KBM-7 (cell line): ENCODE measurements at regions not wholly inside any gene's neighbourhood (a gene's known extent, or its start where the extent isn't known, plus 50 kb on each side); places are given as distances from the start of the nearest gene placed in this dataset.
"Not testable (repeated sequence)": the region's sequence is repeated elsewhere in the genome, so short reads cannot be mapped to it uniquely, and the experiment has no call there.

Experiments used
- DNase-seq: peaks from one replicate; pipeline ENCODE4 v3.0.0-alpha.2; 2015
- in situ Hi-C: fragments of 300-500 bp; cut with MboI; formaldehyde crosslinking; loops from 2 replicates; pipeline ENCODE4 v1.14.3; 2020; ENCODE audit warnings: low sequenced_read_pairs, low pct_unique_long_range_greater_than_20kb, mixed read lengths

DNA sequence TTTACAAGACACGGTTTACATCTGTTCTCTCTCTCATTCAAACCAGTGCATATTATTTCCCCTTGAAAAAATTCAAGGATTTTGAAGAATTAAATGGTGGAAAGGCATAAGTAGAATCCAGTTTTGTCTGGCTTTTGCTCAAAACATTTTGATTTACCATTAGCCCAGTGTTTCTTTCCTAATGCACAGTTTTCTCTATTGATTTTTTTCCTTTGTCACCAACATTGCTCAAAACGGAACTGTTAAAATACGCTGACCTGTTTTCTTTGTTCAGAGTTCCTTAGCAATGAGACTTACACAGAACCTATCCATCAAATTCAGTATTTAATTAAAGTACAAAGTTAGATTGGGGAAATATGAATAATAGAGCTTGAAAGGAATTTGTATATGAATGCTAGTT is 162.4 kb downstream of the S1PR1 start:
- DNase-seq, result no peak
- in situ Hi-C loops, result no loop called here

DNA sequence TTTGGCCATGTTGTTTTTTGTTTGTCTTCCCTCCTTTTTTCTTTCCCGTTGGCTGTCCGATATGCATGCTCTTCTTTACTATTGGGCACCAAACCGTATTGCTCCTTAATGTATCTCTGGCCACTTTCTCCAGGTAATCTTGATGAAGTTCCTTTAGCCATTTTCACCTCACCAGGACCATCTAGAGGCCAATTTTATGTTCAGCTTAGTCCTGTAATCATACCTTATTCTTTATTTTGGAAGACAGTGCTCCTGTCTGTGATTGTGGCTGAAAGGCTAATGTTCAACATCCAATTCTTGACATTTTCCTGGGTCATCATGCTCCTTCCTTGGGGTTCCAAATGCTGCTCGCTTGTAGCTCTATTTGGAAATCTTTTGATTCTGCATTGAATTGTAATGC is 169.5 kb downstream of the S1PR1 start:
- in situ Hi-C loops, result no loop called here

DNA sequence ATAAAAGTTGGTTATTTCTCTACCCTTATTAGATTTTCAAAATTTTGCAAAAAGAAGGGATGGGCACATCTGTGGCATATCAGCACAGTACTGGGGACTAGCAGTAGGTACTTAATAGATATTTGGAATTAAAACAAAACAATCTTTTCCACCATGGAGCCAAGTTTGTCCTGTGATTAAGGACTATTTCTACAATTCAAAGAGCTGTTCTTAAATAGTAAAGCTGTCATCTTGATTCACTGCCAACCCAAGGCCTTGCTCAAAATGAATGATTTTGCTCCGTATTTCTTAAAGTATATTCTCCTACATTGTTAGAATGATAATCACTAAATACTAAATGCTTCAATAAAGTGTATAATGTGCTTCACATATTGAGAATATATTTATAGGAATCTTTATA is 169.9 kb downstream of the S1PR1 start:
- DNase-seq, result no peak
- in situ Hi-C loops, result no loop called here

More for the DNA sequence above, 169.5 kb downstream of the S1PR1 start:
- no peak for DNase-seq

DNA sequence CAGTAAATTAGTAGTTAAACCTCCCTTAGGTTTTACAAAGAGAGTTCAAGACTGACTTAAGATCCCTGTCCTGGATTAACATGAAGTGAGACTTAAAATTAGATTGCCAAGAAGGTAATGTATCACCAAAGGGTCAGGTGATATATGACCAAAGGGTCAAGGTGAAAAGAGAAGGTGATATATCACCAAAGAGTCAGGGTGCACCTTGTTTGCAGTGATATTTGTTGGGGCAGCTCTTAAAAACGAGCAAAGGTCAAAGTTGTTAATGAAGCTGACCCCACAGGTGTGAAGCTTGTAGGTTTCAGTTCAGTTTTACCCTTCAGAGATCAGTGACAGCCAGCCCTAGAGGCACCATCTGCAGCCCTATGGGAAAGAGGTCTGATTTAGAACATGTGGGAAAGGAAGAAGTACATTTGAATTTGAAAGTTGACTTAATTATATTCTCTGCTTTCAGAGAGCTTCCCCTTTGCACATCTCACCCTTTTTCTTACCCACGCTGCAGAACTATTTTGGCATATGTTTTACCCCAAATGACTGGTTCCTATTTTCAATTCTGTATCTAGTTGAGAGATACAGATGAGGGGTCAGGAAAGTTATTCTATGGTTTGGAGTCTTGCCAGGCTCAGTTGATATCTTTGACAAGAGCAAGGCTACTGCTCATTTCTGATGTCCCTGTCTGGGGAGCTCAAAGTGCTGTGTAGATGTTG is 170.8 kb downstream of the S1PR1 start:
- in situ Hi-C loops, result no loop called here
- no peak for DNase-seq

DNA sequence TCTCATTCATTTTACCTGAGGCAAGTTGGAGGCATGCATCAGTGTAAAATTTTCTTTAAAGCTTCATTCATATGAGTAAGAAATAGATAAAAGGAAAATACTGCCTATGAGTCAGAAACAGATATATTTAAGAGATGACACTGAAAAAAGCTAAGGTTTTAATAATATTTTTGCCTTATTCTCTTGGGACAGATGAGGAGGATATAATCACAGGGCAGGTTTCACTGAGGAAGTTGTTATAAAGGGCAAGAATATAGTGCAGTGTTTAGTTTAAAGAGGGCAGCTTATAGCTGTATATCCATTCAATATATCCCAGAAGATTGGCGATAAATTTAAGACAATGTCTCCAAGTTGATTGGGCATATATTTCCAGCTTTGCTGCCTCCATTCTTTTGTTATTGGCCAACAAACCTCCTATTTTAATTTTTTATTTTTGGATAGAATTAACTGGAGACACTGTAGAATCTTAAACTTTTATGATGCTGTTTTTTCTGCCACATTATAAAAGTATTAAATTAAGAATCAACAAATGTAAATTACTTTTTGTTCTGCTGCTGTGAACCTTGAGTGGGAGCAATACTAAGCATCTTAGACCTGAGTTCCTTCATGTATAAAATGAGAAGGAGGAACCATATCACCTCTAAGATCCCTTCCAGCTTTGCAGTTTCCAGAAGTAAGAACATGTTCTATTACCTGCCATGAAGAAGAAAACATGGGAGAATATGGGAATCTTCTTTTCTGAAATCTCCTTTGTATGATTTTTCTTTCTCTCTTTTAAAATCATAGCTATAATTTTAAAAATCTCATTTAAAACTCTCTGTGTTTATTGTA is 171.6 kb downstream of the S1PR1 start:
- no peak for DNase-seq
- in situ Hi-C loops, result no loop called here

DNA sequence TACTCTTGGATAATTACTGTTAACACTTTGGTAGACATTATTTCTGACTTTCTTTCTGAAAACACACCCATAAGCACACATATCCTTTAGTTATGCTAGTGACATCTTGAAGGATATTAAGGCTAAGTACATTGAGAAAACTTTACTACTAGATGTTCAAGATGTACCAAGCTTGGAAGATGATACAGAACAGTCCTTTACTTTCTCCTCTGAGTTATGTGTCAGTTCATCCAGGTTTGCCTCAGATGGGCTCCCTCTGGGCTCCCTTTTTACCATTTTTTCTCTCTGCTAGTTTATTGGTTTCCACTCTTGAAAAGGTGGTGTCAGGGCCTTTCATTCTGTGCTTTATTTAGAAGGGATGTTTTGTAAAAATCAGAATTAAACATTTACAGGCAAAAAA is 172.3 kb downstream of the S1PR1 start:
- no peak for DNase-seq
- in situ Hi-C loops, result no loop called here

DNA sequence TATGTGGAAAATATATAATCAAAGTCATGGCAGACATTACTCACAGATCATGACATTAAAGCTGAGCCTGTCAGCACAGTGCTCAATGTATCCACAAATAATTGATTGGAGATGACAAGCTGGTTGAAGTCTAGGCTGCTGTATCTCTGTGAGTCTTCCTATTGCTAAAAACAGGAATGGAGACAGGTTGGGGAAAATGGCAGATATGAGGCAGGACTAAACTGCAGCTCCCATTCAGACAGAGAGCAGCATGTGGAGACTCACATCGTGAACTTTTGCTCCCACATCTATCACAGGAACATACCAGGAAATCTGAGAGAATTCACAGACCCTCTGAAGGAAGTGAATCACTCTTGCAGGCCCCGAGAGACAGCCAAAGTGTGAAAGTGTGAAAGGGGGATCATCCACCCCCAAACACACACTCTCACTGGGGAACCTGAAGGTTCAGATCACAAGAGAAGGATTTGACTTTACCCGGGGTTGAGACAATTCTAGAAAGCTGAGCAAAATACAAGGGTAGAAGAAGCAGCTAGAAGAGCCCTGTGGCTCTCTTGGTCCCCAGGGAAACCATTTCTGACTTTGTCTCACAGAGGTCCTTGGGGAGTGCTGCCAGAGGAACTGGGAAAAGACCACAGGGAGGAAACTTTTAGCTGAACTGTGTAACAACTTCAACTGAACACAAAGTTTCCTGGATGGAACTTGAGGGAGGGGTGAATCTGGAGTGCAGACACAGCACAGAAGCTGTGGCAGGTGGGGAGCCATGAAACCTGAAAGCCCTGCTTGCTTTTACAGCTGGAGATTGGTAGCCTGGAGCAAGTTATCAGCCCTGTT is 173.4 kb downstream of the S1PR1 start:
- in situ Hi-C loops, result no loop called here
- no peak for DNase-seq

DNA sequence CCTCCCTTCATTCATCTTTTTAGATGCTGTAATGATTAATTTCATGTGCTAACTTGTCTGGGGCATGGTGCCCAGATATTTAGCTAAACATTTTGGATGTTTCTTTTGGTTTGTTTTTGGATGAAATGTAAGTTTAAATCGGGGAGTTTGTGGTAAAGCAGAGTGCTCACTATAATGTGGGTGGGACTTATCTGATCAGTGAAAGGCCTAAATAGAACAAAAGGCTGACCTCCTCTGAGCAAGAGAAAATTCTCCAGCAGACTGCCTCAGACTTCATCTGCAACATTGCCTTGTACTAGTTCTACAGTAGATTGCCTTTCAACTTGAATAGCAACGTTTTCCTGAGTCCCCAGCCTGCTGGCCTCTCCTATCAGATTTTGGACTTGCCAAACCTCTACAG is 183.6 kb downstream of the S1PR1 start:
- no peak for DNase-seq
- in situ Hi-C loops, result no loop called here

DNA sequence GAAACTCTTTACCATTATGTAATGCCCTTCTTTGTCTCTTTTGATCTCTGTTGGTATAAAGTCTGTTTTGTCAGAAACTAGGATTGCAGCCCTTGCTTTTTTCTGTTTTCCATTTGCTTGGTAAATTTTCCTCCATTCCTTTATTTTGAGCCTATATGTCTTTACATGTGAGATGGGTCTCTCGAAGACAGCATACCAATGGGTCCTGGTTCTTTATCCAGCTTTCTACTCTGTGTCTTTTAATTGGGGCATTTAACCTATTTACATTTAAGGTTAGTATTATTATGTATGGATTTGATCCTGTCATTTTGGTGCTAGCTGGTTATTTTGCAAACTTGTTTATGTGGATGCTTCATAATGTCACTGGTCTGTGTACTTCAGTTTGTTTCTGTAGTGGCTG is 191.3 kb downstream of the S1PR1 start:
- DNase-seq, in situ Hi-C loops: not testable (repeated sequence)

DNA sequence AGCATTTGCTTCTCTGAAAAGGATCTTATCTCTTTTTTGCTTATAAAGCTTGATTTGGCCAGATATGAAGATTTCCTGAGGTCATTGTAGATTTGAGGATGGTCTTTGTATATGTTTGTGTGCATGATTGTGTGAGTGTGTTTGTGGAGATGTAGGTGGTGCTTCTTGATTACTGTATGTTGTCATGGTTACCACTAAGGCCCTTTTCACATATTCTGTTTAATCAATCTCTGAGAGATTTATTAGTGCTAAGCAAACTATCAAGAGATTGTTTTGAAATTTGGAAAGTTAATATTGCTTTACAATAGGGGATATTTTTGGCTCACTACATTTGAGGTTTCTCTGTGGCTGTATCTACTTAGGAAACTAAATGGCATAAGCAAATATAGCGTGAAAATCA is 191.7 kb downstream of the S1PR1 start:
- in situ Hi-C loops, result no loop called here
- no peak for DNase-seq

DNA sequence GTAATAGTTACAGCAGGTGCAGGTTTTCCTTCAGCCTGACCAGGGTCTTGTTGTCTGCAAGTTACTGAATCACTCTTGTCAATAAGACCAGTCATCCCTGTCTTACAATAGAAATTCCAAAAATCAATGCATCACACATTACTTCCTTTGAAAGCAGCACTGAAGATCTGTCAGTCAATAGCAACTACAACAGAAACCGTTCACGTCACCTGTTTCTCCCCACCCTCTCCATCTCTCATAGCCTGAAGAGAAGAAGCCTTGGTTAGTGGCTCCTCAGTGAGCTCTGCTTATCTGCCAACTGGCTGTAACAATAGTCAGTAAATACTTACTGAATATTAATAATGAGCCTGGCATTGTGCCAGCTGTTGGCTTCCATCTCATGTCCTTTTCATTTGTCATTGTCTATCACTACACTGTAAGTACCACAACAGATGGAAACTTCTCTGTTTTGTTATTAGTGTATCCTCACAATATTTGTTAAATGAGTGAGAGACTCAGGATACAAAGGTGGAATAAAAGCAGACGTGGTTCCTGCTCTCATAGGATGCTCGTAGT is 195.2 kb downstream of the S1PR1 start:
- no peak for DNase-seq
- in situ Hi-C loops, result no loop called here

DNA sequence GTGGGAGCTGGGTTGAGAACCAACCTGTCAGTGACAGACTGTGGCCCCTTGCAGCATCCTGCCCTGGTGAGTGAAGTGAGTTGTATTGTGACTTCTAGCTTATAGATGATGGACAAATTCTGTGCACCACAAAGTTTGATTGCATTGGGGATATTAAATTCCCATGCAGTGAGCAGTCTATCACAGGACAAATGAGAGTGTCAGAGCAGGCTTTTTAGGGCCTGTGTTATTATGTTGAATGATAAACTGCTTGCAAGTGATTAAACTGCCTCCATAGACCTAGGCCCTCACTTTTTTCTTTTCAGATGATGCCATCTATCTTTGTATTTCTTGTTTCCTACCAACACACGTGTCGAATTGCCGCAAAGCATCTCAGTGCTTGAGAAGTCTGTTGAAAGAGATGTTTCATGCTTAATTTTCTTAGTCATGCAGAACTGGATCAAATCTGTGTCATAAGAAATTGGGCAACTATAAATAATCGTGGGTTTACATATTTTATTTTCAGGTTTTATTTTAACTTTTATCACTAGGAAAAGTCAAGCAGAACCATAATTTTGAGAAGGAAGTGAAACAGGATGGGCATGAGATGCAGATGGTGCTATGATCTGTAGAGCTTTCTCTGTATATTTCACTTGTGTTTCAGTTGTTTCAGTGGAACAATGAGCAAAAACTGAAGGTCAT is 199.2 kb downstream of the S1PR1 start:
- in situ Hi-C loops, result no loop called here
- DNase-seq, result no peak

DNA sequence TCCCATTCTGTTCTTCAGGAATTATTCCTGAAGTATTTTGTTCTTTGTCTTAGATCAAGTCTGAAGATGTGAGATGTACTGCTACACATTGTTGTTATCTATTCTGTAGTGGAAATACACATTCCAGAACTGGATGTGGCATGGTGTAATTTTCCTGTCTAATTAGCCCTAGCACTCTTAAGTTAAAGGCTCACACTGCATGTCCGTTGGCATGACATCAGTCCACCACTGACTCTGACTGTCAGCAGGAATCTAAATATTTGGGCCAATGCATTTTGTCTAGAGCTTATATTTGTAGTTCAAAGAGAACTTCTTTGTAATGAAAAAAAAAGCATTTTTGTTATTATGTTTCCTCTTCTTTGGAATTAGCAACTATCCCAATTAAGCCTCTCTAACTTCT is 201.0 kb downstream of the S1PR1 start:
- in situ Hi-C loops, result no loop called here
- no peak for DNase-seq

DNA sequence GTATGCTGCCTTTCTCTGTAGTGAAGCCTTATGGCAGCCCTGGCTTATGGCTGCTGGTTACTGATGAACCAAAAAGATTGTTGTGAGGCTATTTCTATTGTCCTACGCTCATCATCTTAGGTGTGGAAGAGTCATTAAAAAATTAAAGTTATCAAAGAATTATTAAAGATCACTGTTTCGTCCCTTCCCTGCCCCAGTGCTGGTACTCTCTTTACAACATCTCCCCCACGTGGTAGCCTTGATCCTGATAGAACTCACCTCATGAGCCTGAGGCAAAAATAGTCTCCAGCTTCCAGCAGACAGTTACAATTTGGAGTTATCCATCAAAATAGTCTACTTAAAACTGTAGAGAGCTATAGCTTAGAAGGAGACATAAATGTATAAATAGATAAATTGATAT is 201.5 kb downstream of the S1PR1 start:
- DNase-seq, result no peak

DNA sequence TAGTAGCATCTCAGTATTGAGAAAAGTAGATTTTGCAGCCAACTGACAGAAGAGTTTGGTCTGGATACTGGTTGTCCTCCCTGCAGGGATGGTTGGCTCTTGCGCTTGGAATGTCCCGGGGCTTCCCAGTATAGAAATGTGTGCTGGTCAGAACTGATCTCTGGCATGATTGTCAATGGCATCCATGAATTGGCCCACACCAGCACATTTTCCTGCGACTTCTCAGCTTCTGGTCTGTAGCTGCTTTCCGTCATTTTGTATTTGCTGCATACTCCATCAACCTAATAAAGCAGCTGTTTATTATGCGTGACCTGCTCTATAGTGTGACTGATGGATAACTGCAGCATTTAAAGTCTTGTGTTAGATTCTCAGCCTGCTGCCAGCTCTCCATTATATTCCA is 203.7 kb downstream of the S1PR1 start:
- DNase-seq, result no peak
- in situ Hi-C loops, result no loop called here

More for the DNA sequence above, 201.5 kb downstream of the S1PR1 start:
- in situ Hi-C loops, result no loop called here

DNA sequence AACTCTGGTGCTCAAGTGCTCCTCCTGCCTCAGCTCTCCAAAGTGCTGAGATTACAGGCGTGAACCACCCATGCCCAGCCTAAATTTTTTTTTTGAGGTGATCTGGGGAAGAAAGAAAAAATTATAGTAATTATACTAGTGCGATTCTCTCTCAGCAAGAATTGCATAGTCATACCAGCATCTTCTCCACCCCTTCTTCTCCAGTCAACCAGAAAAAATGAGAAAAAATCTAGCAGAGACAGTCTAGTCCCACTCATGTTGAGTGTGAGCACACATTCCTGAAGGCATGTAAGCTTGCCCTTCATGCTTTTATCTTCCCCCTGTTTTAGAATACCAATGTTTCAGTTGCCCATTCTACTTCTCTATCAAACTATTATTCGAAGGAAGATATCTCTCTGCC is 207.6 kb downstream of the S1PR1 start:
- in situ Hi-C loops, result no loop called here
- no peak for DNase-seq

DNA sequence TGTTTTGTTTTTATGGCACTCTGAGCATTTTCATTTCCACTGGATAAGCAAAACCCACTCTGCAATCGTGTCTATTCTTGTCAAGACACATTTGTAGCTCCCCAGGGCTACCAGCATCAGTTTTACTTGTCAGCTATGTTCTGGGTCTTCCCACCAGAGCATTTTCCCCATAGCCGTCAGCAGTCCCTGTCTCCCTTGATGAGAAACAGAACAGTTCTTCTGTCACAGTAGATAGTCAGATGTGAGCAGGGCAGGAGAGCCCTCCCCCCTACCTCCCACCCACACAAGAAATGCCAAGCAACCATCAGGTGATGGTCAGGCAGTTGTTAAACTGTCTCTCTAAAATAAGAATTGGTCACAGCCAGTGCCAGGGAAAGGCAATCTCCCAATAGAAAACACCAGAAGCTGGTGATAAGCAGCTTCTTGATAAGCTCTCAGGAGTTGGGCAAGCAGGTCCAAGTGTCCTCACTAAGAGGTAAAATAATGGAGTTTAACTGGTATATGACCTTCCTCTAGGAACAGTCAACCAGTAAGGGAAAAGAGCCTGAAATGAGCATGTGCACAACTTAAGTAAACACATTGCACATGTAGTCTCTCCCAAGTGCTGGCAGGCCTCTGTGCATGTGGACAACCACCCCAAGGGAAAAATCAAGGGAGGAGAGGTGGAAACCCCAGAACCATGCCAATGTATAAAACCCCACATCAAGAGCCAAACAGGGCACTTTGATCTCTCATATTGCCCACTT is 208.2 kb downstream of the S1PR1 start:
- no peak for DNase-seq
- in situ Hi-C loops, result no loop called here

DNA sequence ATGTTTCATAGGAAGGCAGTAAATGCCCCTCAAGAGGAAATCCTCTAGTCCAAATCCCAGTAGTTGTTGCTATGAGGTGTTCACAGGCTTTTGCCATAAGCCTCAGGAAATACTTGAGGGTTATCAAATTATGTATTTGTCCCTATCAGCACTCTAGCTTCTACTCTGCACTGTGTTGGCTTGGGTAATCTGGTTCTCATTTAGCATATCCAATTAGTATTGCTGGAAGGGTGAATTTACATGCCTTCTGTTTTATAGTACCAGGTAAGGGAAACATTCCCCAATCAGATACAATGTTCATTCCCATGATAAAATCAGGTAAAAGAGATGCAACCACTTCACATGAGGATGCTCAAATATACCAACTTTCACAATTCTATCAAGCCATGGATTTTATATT is 211.2 kb downstream of the S1PR1 start:
- in situ Hi-C loops, result no loop called here

More for the DNA sequence above, 211.2 kb downstream of the S1PR1 start:
- no peak for DNase-seq
